Stimulated activated CD4-positive, alpha-beta T cell treated with anti-CD3 and anti-CD28 coated beads, Interleukin-1b, Interleukin-23, amount 100 ng/mL, for 24 hours (primary cell): ENCODE measurements at regions not wholly inside any gene's neighbourhood (a gene's known extent, or its start where the extent isn't known, plus 50 kb on each side); places are given as distances from the start of the nearest gene placed in this dataset.

Experiments
- DNase-seq, 4 experiments: peaks; one replicate each; pipeline ENCODE4 v3.0.0-alpha.2; 2020; ENCODE audit warnings: low read depth in 4 of 4, low spot score in 1 of 4

- DNase-seq = no peak
Observed at GRCh38 chr10:88023676-88024075, 160.3 kb downstream of the PTEN start.

- DNase-seq = no peak
Observed at GRCh38 chr10:88026031-88026430, 162.6 kb downstream of the PTEN start.

DNA sequence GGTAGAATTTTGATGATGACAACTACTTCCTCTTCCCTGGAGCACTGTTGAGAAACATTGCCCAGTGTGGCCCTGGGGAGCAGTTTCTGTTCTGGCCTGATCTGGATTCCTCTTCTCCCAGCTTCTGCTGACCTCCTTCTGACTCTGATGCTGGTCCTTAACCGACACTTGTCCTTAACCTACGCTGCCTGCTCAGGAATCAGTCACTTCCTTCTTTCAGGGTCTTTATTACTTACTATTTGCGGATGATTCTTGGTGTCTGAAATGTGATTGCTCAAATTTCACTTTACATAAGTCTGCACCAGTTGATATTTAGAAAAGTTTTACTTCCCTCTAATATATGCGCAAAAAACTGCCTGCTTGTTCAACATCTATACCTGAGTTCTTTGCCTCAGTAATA, 164.1 kb downstream of the PTEN start:
- DNase-seq = no peak

- no peak for DNase-seq
Observed at GRCh38 chr10:88028072-88028471, 164.6 kb downstream of the PTEN start.

GRCh38 chr10:88028654-88029053, 165.2 kb downstream of the PTEN start:
- DNase-seq = no peak

DNA sequence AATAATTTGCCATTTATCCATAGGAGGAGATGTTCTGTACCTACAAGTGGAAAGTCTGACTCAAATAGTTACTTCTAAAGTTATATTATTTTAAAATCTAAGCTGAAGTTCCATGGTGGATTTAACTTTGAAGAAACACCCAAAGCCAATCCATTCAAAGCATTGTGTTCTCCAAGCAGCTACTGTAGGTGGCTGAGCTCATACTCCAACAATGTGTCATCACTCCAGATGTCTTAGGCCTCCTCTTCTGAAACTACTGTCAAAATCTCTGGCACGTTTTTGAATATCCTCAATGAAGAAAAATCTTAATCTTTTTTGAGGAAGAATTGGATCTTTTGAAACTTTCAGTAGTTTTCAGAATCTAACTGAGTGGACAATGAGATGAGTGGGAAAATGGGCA, 169.1 kb downstream of the PTEN start:
- no peak for DNase-seq

DNA sequence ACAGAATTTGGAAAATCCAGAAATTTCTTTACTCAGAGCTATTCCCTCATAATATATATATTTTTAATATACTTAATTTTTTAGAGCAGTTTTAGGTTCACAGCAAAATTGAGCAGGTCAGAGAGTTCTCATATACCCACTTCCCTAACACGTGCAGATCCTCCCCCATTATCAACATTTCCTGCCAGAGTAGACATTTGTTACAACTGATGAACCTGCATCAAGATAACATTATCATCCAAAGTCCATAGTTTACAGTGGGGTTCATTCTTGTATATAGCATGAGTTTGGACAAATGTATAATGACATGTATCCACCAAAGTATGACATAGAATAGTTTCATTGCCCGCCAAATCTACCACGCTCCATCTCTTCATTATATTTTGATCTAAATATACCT, 170.0 kb downstream of the PTEN start:
- no peak for DNase-seq

DNA sequence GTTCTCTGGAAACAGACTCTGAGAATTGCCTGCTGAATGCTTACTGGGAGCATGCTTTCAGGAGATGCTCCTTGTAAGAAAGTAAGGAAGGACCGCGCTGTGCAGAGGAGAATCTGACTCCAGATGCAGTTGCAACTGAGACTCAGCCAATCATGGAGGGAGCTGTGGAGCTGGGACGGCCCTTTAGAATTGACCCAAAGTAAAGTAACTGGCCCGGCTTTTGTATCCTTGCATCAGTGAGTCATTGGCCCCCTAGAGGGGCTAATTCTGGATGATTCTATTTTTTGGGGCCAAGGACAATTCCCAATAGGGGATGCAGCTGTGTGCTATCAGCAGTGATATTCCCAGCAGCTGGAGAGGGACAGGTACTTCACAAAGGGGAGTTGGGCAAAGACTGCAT, 170.4 kb downstream of the PTEN start:
- DNase-seq = no peak

DNA sequence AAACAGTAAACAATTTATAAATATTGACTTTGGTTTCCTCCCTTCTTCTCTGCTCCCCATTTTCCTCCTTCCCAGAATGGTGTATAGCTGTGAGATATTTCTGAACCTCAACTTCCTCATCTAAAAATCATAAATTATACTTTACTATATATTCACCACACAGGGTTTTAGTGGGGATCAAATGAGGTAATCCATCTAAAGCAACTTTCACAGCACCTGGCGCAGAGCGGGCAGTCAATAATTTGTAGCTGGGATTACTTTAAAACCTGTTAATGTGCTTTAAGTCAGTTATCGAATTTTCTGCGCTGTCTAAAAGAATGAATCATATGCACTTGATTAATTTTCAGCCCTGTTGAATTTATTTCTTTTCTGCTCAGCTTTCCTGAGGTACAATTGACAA, 172.7 kb downstream of the PTEN start:
- DNase-seq = no peak

DNA sequence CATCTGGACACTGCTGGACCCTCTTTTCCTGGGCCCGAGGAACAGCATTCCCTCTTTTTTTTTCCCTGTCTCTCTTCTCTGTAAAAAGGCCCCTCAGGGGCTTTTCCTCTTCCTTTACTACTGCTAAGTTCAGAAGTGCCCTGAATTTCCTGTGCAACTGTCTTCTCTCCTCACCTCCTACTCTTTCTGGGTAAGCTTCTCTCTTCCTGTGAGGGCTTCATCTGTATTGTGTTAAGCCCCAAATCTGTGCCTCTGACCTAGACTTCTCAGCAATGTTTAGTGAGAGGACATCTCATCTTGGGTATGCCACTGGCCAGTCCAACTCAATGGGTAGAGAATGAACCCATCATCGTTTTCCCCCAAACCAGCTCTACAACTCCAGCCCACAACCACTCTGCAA, 174.2 kb downstream of the PTEN start:
- no peak for DNase-seq

DNA sequence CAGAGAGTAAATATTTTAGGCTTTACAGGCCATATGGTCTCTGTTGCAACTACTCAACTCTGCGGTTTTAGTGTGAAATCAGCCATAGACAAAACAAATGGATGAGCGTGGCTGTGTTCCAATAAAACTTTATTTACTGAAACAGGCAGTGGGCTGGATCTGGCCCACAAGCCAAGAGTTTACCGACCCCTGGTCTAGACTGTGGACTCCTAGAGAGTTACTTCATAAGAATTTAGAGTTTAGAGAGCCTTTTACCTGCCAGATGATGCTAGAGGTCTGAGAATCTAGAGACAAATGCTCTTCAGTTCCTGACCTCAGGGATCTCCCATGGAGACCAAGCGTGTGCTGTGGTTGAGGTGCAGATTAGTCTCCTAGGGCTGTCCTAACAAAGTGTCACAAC, 174.8 kb downstream of the PTEN start:
- DNase-seq = no peak

DNA sequence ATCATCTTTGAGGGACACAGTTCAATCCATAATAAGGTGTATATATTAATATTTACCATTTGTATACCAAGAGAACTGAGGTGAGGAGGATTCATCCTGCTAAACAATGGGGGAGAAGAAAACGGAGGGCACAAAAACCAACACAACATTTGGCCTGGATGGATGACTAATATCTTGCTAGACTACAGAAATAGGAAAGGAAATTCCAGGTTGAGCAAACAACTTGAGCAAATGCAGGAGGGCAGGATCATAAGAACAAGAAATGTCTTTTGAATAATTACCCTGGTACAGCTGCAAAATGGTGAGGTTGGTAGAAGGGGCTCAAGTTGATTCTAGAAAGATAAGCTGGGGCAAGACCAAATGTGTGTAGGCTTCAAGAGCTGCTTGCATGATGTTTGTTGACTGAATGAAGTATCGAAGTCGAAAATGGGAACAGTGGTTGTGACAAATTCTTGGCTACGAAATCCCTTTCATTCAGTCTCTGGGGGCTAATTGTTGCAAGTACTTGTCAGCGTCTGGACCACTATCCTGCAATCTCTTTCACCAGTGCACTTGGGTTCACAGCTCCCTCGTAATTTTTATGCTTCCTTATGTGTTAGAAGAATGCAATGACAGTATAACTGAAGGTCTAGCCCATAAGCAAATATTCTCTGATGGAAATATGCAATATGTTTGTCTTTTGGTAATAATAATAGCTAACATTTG, 176.2 kb downstream of the PTEN start:
- no peak for DNase-seq

DNA sequence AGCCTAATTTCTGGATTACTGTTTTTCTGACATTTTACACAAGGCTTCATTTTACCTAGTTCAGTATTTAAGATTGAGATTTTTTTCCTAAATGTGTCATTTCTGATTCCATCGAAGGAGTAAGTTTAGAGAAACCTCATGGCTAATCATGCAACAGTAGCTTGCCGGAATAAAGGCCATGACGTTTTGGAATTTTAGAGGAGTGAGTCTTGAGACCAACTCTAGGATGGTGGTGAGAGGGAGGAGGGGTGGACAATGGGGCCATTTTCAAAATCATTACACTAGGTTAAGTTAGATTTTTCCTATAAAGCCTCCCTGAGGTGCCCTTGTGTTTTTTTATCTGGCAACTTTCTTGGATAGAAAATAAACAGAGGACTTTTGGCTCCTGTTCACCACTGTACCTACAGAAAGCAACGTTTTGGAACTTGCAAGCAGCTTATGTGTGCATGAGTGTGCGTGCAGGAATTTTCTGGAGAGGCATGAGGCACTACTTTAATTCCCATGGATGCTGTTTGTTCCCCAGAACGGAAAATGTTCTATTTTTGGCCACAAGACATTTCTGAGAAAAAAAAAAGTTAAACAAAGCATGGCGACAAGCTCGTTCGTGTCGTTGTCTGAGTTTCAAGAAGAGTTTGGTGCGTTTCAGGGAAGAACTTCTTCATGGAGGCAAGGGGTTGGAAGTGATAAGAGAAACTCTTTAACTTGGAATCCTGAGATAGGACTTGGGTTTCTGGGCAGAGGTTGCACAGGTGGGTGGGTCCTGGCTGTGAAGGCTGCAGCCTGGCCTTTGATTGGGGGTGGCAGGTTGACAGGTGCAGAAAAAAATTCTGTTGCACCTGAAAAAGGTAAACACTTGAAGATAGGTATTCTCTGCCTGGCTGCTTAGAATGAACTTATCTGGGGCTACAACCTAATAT, 178.1 kb downstream of the PTEN start:
- DNase-seq = no peak

DNA sequence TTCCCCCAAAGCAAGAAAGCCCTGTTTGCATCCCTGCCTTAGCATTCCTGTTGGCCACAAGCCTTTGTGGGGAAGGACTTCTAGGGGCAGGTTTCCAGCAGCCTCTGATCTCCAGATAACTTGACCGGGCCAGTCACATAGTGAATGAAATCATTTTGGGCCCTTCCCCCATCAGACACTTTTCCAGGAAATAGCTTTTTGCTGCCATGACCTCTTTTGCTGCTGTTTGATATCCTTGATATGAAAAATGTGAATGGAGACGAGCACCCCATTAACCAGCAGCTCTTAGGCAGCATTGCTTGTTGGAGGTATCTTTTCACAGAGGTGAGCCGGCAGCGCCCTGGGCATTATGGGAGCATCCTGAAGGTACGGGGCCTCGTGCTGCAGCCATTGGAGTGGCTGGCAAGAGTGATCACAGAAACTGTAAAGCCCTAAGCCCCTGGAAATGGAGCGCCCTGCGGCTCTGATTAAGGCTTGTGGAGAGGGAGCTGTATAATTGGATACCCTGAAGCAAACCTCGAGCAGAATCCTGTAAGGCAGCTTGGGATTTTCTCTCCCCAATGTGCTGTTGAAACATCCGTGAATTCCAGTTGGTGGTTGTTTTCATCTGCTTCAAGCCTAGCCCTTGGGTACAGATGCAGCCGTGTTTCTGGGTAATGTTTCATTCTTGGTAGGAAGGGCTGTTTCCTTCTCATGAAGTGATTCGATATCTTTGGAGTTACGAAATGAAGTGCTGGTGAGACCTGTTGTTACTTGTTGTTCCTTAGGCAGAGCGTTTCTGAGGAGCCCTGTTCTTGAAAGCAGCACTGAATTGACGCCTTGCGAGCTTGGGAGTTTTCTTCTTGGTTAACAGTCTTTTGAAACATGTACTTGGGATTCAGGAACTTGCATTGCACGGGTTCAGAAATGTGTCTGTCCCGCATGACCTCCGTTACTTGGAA, 179.0 kb downstream of the PTEN start:
- DNase-seq = no peak

DNA sequence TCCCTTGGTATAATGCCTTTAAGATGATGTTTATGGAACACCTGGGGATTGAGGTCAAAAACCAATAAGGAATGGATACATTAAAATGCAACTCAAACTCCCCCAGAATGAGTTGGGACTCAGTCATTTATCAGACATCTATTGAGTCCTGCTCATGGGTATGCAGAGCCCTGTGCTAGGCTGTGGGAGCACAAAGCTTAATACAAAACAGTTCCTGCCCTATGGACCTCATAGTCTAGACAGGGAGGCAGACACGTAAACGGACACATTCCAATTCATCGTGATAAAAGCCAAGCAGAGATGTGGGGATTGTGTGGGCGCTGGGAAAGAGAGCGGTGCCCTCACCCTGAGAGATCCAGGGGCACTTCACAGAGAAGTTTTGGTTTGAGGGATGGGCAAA, 181.7 kb downstream of the PTEN start:
- no peak for DNase-seq

GRCh38 chr10:88045656-88046415, 182.4 kb downstream of the PTEN start:
- no peak for DNase-seq

- DNase-seq = no peak
Observed at GRCh38 chr10:88047579-88047978, 184.2 kb downstream of the PTEN start.

GRCh38 chr10:88048312-88048711, 184.9 kb downstream of the PTEN start:
- no peak for DNase-seq

GRCh38 chr10:88049204-88049603, 185.8 kb downstream of the PTEN start:
- DNase-seq = no peak

DNA sequence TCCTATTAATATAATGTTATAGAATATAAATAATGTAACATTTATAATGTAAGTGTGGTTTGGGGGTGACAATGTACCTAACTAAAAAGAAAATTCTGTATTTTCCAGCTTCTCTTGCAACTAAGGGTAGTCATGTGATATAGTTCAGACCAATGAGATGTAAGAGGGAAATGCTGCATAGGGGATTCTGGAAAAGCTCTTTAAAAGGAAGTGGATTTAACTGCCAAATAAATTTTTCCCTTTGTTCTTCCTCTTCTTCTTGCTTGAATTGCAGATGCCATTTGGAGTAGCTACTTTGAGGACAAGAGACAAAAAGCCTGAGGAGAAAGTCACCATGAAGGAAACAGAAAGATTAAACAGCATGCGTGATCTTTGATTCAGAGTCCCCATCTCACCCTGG, 194.3 kb downstream of the PTEN start:
- DNase-seq = no peak

DNA sequence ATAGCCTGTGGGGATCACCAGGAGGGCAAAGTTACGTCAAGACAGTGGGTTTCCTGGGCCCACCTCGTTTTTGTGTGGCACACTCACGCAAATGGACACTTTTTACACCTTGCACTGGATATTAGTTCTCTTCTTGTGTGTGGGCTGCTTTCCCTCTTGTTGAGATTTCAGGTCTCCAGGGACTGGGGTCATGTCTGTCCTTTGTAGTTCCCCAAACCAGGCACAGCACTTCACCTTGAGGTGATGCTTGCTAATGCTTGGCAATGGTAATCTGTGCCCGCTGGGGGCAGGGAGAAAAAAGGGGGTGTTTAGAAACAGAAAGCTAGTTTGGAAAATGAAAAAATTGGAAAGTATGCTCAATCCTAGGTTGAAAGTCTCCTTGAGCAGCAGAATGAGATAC, 195.3 kb downstream of the PTEN start:
- DNase-seq = no peak
